GM19468 (cell line): ENCODE measurements at regions not wholly inside any gene's neighbourhood (a gene's known extent, or its start where the extent isn't known, plus 50 kb on each side); places are given as distances from the start of the nearest gene placed in this dataset.

Experiments used
- ATAC-seq: cut with Tn5 transposase; IDR thresholded peaks from one replicate; pipeline ENCODE4 v1.9.1; 2021; ENCODE audit warnings: mild to moderate bottlenecking, moderate library complexity, moderate number of reproducible peaks; ENCODE audit not compliant: unreplicated experiment; ENCODE audit errors: extremely low read depth

- no peak for ATAC-seq
These were observed 130.6 kb downstream of the SMAD6 start for GRCh38 chr15:66832664-66833063.

- no peak for ATAC-seq
These were observed 131.3 kb downstream of the SMAD6 start for GRCh38 chr15:66833371-66833770.

- no peak for ATAC-seq
These were observed 131.8 kb downstream of the SMAD6 start for GRCh38 chr15:66833803-66834202.

GRCh38 chr15:66834881-66835878, 133.1 kb downstream of the SMAD6 start:
- ATAC-seq = no peak

GRCh38 chr15:66836231-66837030, 134.4 kb downstream of the SMAD6 start:
- no peak for ATAC-seq

GRCh38 chr15:66838202-66838601, 136.2 kb downstream of the SMAD6 start:
- no peak for ATAC-seq

GRCh38 chr15:66838671-66839239, 136.7 kb downstream of the SMAD6 start:
- ATAC-seq = no peak

- no peak for ATAC-seq
These were observed 137.6 kb downstream of the SMAD6 start for GRCh38 chr15:66839506-66840112.

GRCh38 chr15:66840615-66841390, 138.8 kb downstream of the SMAD6 start:
- ATAC-seq = no peak

- no peak for ATAC-seq
These were observed 140.1 kb downstream of the SMAD6 start for GRCh38 chr15:66841953-66842681.

GRCh38 chr15:66842710-66843441, 140.8 kb downstream of the SMAD6 start:
- no peak for ATAC-seq

GRCh38 chr15:66843581-66843980, 141.5 kb downstream of the SMAD6 start:
- ATAC-seq = no peak

- no peak for ATAC-seq
These were observed 142.2 kb downstream of the SMAD6 start for GRCh38 chr15:66844041-66844746.

- ATAC-seq = no peak
These were observed 142.7 kb downstream of the SMAD6 start for GRCh38 chr15:66844747-66845145.

- no peak for ATAC-seq
These were observed 143.3 kb downstream of the SMAD6 start for GRCh38 chr15:66845266-66845785.

GRCh38 chr15:66846031-66846430, 144.0 kb downstream of the SMAD6 start:
- no peak for ATAC-seq

- no peak for ATAC-seq
These were observed 144.8 kb downstream of the SMAD6 start for GRCh38 chr15:66846811-66847210.
